ENCODE measurements at regions not wholly inside any gene's neighbourhood (a gene's known extent, or its start where the extent isn't known, plus 50 kb on each side); places are given as distances from the start of the nearest gene placed in this dataset.
"Not testable (repeated sequence)": the region's sequence is repeated elsewhere in the genome, so short reads cannot be mapped to it uniquely, and the experiment has no call there.

- no peak for DNase-seq (ENCODE audit: low spot score)
Measured at GRCh38 chr6:170147832-170148708, 142.8 kb downstream of the DLL1 start.

DNA sequence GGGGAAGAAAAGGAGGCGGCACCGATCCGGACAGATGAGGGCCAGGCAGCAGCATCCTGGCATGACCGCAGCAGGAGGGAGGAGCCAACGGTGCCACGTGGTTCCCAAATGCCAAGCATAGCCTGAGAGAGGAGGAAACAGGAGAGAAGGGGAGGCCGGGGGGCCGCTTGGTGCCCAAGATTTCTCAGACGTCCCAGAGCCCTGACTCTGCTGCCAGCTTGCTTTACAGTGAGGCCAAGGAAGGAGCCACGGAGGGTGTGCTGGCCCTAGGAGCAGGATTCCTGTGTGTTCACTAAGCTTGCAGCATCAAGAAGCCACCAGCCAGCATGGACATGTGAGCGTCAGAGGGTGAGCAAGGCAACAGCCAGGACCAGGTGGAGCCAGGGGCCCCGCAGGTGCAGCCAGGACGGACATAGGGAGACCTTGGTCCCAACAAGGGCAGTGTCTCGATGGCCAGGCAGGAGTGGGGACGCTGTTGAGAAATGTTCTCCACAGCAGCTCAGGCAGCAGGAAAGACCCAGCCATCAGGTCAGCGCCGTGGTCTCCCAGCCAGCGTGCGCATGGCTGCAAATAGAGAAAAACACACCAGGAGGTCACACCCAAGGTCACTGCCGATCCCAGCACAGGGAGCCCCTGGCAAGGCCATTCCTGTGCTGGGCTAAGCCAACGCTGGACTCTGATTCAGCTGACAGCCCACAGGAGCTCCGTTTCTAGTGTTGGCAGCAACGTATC lies 143.7 kb downstream of the DLL1 start:
- peak; percentile 26 for DNase-seq (ENCODE audit: low spot score)

- no peak for DNase-seq (ENCODE audit: low spot score)
Measured at GRCh38 chr6:170146640-170147039, 144.2 kb downstream of the DLL1 start.

- not testable (repeated sequence) for DNase-seq (ENCODE audit: low spot score)
Measured at GRCh38 chr6:170146131-170146530, 144.7 kb downstream of the DLL1 start.

- DNase-seq (ENCODE audit: low spot score): not testable (repeated sequence)
Measured at GRCh38 chr6:170145716-170146115, 145.2 kb downstream of the DLL1 start.

- DNase-seq (ENCODE audit: low spot score): no peak
Measured at GRCh38 chr6:170145272-170145592, 145.6 kb downstream of the DLL1 start.

GRCh38 chr6:170144571-170145271 lies 146.2 kb downstream of the DLL1 start:
- no peak for DNase-seq (ENCODE audit: low spot score)

DNA sequence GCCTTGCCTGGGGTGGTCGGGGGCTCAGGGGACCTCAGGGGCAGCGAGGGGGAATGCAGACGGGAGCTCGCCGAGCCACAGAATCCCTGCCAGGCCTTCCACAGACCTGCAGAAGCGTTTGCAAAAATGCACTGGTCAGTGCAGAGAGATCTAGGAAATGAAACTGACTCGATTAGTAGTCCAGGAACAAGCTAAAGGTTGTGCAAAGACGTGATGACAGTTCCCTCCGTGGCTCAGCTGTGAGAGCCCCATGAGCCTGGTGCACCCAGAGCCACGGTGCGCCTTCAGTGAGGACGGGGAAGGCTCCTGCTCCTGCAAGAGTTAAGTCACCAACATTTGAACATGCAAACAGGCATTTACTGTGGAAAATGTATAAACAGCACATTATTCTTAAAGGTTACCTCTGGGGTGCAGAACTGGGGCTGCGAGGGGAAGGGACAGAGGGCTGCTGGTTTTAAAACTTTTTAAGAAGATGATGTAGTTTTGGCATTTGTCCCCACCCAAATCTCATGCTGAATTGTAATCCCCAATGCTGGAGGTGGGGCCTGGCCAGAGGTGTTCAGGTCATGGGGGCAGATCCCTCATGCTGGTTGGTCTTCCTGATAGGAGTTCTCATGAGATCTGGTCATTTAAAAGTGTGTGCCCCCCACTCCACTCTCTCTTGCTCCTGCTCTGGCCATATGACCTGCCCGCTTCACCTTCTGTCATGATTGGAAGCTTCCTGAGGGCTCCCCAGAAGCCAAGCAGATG lies 147.3 kb downstream of the DLL1 start:
- no peak for DNase-seq (ENCODE audit: low spot score)

DNA sequence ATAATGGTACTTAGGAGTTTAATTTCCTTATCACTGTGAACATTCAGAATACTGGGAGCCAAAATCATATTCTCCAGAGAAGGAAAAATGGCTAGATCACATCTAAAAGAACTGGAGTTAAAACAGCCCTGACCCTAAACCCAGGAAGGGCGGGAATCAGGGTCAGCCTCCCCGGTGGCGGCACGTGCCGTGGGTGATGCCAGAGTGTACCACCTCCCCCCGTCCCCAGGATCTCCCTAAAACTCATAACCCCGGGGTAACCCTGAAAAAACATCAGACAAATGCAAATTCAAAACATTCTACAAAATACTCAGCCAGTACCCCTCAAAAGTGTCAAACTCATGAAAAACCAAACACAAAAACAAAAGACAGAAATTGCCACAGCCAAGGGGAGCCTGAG lies 148.3 kb downstream of the DLL1 start:
- no peak for DNase-seq (ENCODE audit: low spot score)

DNA sequence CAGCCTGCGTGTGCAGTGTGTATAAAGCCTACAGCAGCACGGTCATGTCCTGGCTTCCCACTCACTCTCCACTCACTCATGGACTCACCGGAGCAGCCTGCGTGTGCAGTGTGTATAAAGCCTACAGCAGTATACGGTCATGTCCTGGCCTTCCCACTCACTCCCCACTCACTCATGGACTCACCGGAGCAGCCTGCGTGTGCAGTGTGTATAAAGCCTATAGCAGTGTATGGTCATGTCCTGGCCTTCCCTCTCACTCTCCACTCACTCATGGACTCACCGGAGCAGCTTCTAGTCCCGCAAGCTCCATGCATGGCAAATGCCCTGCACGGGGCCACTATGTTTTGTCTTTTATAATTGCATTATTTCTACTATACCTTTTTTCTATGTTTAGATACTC lies 149.8 kb downstream of the DLL1 start:
- not testable (repeated sequence) for DNase-seq (ENCODE audit: low spot score)

GRCh38 chr6:170140129-170140528 lies 150.7 kb downstream of the DLL1 start:
- no peak for DNase-seq (ENCODE audit: low spot score)

- DNase-seq (ENCODE audit: low spot score): no peak
Measured at GRCh38 chr6:170139531-170139930, 151.3 kb downstream of the DLL1 start.

- DNase-seq (ENCODE audit: low spot score): not testable (repeated sequence)
Measured at GRCh38 chr6:170139046-170139445, 151.8 kb downstream of the DLL1 start.

GRCh38 chr6:170137911-170138910 lies 152.7 kb downstream of the DLL1 start:
- no peak for DNase-seq (ENCODE audit: low spot score)

- no peak for DNase-seq (ENCODE audit: low spot score)
Measured at GRCh38 chr6:170137176-170137891, 153.5 kb downstream of the DLL1 start.

- no peak for DNase-seq (ENCODE audit: low spot score)
Measured at GRCh38 chr6:170136541-170137175, 154.2 kb downstream of the DLL1 start.

- no peak for DNase-seq (ENCODE audit: low spot score)
Measured at GRCh38 chr6:170135821-170136471, 154.9 kb downstream of the DLL1 start.

GRCh38 chr6:170135461-170135820 lies 155.4 kb downstream of the DLL1 start:
- DNase-seq (ENCODE audit: low spot score): no peak
